Psoas muscle (tissue), 7 donors: ENCODE measurements at regions not wholly inside any gene's neighbourhood (a gene's known extent, or its start where the extent isn't known, plus 50 kb on each side); places are given as distances from the start of the nearest gene placed in this dataset.

Source experiments
- ATAC-seq, 4 donors: fragments of 200-7000 bp; cut with Tn5 transposase; one replicate each; pipeline ENCODE4 v1.9.1; 2020; ENCODE audit warnings: moderate library complexity in 3 of 4, mild to moderate bottlenecking in 2 of 4
- DNase-seq, 2 donors: peaks; one replicate each; pipeline ENCODE4 v3.0.0-alpha.2; 2020
- H3K27ac ChIP-seq: fragments of 200-600 bp; one replicate; pipeline ENCODE4 v1.8.0; 2022
- H3K27me3 ChIP-seq, 3 donors: fragments of 200-600 bp in 1 of 3; one replicate each; pipeline versions ENCODE4 v1.6.1 to v1.8.0; 2013 to 2022; ENCODE audit warnings: low read length in 2 of 3, mild to moderate bottlenecking in 2 of 3, moderate library complexity in 1 of 3; ENCODE audit not compliant: insufficient read depth in 3 of 3
- H3K36me3 ChIP-seq, 2 donors: fragments of 200-600 bp in 1 of 2; one replicate each; pipeline versions ENCODE4 v1.6.1 to v1.8.0; 2013 to 2022; ENCODE audit warnings: low read depth in 1 of 2, mild to moderate bottlenecking in 1 of 2, moderate library complexity in 1 of 2; ENCODE audit not compliant: insufficient read depth in 1 of 2
- H3K4me1 ChIP-seq: fragments of 200-600 bp; one replicate; pipeline ENCODE4 v1.8.0; 2022
- H3K4me3 ChIP-seq: fragments of 200-600 bp; one replicate; pipeline ENCODE4 v1.8.0; 2022; ENCODE audit warnings: mild to moderate bottlenecking
- H3K9me3 ChIP-seq: fragments of 200-600 bp; one replicate; pipeline ENCODE4 v1.8.0; 2022
- CTCF ChIP-seq: fragments of 200-600 bp; IDR thresholded peaks from one replicate; pipeline ENCODE4 v1.8.0; 2022; ENCODE audit warnings: antibody characterized with exemption
- WGBS, 3 donors: extraction: QIAGEN DNeasy Blood & Tissue Kit; methylation state at CpG; one replicate each; pipeline versions ENCODE4 v1.1.6 to v1.1.7; 2013; 5-methylcytosine and 5-hydroxymethylcytosine counted together
- intact Hi-C, 2 donors: fragments of 100-400 bp; cut with DNase I; formaldehyde crosslinking; loops; one replicate each; pipeline versions ENCODE4 v1.11.0 to v1.14.2; 2022
- donor health status: healthy with polysubstance abuse.
- donor health status: DM: no; HTN: no; CAD: no; lungs with moderate emphysema.
- donor health status: Bipolar disorder and iron deficiency.
- donor health status: healthy.
- donor health status: DM: yes; HTN: yes; CAD: no.
- donor health status: DM: no; HTN: no; CAD: no.
- donor health status: DM: yes; HTN: yes; CAD: no.

- no peaks in the 10 kb centered on the region for H3K36me3 ChIP-seq
- H3K27ac ChIP-seq: no peak overlapping the region
- no peaks in the 10 kb centered on the region for H3K27me3 ChIP-seq
- DNase-seq (no peak), ATAC-seq (no peak)
- intact Hi-C loops: no loop called here
- H3K9me3 ChIP-seq: no peaks in the 10 kb centered on the region
- no peaks in the 10 kb centered on the region for H3K4me1 ChIP-seq
- H3K4me3 ChIP-seq: no peak overlapping the region
- TF ChIP-seq CTCF: no peak
- WGBS, 3 donors: 45 to 55% (median 50%) methylated on average over 13 of the region's 13 CpGs
These were observed 253.7 kb downstream of the DUSP6 start for GRCh38 chr12:89098441-89099112.

- H3K4me1 ChIP-seq: no peaks in the 10 kb centered on the region
- no peak overlapping the region for H3K27ac ChIP-seq
- no peak for TF ChIP-seq CTCF
- H3K9me3 ChIP-seq: no peaks in the 10 kb centered on the region
- H3K27me3 ChIP-seq: peaks cover 0 to 6% (median 0%) of the 10 kb centered on the region in 3 donors
- ATAC-seq (no peak), DNase-seq (no peak)
- H3K4me3 ChIP-seq: no peak overlapping the region
- 95 to 98% (median 96%) methylated on average over 2 of the region's 2 CpGs for WGBS, 3 donors
- no peaks in the 10 kb centered on the region for H3K36me3 ChIP-seq
- intact Hi-C loops: no loop called here
These were observed 260.0 kb downstream of the DUSP6 start for GRCh38 chr12:89092297-89092696.

- H3K9me3 ChIP-seq: no peaks in the 10 kb centered on the region
- TF ChIP-seq CTCF: no peak
- ATAC-seq (no peak), DNase-seq (no peak)
- WGBS, 3 donors: 90 to 93% (median 93%) methylated on average over 1 of the region's 1 CpG
- no peaks in the 10 kb centered on the region for H3K4me1 ChIP-seq
- intact Hi-C loops: no loop called here
- H3K4me3 ChIP-seq: no peak overlapping the region
- H3K36me3 ChIP-seq: no peaks in the 10 kb centered on the region
- H3K27ac ChIP-seq: no peak overlapping the region
- peaks cover 0 to 6% (median 0%) of the 10 kb centered on the region in 3 donors for H3K27me3 ChIP-seq
These were observed 260.9 kb downstream of the DUSP6 start for GRCh38 chr12:89091293-89091841.

GRCh38 chr12:89089264-89089663, 263.0 kb downstream of the DUSP6 start:
- Histone ChIP-seq H3K27ac (no peak overlapping the region), H3K4me1 (no peaks in the 10 kb centered on the region), H3K4me3 (no peak overlapping the region), H3K9me3 (no peaks in the 10 kb centered on the region), H3K27me3 (peaks cover 0 to 6% (median 0%) of the 10 kb centered on the region in 3 donors), H3K36me3 (no peaks in the 10 kb centered on the region)
- intact Hi-C loops: no loop called here
- ATAC-seq (no peak), DNase-seq (no peak)
- no peak for TF ChIP-seq CTCF
- WGBS, 3 donors: 65 to 69% (median 65%) methylated on average over 2 of the region's 2 CpGs

GRCh38 chr12:89087876-89088275, 264.4 kb downstream of the DUSP6 start:
- intact Hi-C loops: no loop called here
- ATAC-seq: no peak
- peaks cover 0 to under 1% (median 0%) of the 10 kb centered on the region in 3 donors for H3K27me3 ChIP-seq

More at GRCh38 chr12:89087876-89088275, 264.4 kb downstream of the DUSP6 start:
- no peak for TF ChIP-seq CTCF
- WGBS, 3 donors: 13 to 38% (median 35%) methylated on average over 1 of the region's 1 CpG
- Histone ChIP-seq H3K4me3 (no peak overlapping the region), H3K36me3 (no peaks in the 10 kb centered on the region), H3K9me3 (no peaks in the 10 kb centered on the region), H3K4me1 (no peaks in the 10 kb centered on the region), H3K27ac (no peak overlapping the region)
- DNase-seq: no peak
